ENCODE measurements at regions not wholly inside any gene's neighbourhood (a gene's known extent, or its start where the extent isn't known, plus 50 kb on each side); places are given as distances from the start of the nearest gene placed in this dataset.

DNA sequence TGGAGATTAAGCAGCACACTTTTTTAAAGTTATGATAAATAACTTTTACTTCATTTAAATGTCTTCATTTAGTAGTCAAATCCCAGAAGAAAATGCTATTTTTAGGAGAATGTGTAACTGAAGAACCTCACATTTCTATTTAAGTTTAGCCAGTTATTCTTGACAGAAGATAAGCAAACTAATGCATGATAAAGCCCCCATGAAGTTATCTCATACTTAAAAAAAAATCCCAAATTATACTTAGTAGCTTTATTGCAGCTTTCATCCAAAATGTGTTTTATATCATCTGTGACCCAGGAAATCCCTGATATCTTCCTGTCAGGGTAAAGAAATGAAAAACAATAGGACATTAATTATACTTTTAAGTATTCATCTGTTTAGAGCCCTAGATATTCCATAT lies 124.8 kb upstream of the SYT6 start:
- TF ChIP-seq, protein P1, sequence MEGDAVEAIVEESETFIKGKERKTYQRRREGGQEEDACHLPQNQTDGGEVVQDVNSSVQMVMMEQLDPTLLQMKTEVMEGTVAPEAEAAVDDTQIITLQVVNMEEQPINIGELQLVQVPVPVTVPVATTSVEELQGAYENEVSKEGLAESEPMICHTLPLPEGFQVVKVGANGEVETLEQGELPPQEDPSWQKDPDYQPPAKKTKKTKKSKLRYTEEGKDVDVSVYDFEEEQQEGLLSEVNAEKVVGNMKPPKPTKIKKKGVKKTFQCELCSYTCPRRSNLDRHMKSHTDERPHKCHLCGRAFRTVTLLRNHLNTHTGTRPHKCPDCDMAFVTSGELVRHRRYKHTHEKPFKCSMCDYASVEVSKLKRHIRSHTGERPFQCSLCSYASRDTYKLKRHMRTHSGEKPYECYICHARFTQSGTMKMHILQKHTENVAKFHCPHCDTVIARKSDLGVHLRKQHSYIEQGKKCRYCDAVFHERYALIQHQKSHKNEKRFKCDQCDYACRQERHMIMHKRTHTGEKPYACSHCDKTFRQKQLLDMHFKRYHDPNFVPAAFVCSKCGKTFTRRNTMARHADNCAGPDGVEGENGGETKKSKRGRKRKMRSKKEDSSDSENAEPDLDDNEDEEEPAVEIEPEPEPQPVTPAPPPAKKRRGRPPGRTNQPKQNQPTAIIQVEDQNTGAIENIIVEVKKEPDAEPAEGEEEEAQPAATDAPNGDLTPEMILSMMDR (IDR thresholded peaks at IDR 0.05) = no peak
- TF ChIP-seq POLR2A (IDR thresholded peaks at IDR 0.05) = no peak

Measured in adrenal gland (tissue), 5 donors.